DND-41 (cell line): ENCODE measurements at regions not wholly inside any gene's neighbourhood (a gene's known extent, or its start where the extent isn't known, plus 50 kb on each side); places are given as distances from the start of the nearest gene placed in this dataset.

Source experiments
- EZH2 ChIP-seq: IDR thresholded peaks from 3 replicates; pipeline ENCODE4 v1.6.1; 2012; ENCODE audit warnings: borderline replicate concordance, low read depth, mild to moderate bottlenecking, moderate library complexity, low read length, inconsistent platforms; ENCODE audit not compliant: severe bottlenecking
- TF ChIP-seq, protein P1 (sequence below): IDR thresholded peaks from 2 replicates; pipeline ENCODE4 v1.5.1; 2012; ENCODE audit warnings: borderline replicate concordance, low read length, moderate library complexity, mild to moderate bottlenecking; ENCODE audit not compliant: poor library complexity, severe bottlenecking; ENCODE audit errors: extremely low read depth

DNA sequence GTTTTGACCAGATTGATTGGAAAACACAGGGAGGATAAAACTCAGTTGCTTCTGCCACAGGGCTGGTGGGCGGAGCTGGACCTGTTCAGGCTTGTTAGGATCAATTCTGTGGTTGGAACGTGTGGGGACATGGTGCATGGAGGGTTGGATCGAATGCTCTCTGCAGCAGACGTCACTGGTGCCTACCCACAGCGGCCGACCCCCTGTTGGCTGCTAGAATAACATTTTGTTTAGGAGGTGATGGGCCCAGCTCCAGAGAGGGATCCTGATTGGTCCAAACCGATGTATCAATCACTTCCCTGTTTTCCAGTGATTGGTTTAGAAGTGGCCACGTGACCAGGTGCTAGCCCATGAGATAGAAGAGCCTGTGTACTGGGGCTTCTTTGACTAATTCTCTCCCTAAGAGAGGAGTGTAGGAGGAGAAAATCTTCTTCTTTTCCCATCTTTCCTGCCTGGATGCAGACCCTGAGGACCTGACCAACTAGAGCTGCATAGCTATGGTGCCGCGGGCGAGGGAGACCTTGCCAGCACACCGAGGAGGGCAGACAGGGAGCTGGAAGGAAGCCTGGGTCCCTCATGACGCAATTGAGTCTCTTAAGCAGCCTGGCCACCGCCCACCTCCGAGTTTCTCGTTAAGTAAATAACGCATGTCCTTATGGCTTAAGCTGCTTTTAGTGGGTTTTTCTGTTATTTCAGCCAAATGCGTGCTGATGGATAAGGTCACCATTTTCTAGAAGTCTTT lies 163.5 kb downstream of the AACS start:
- TF ChIP-seq, protein P1, sequence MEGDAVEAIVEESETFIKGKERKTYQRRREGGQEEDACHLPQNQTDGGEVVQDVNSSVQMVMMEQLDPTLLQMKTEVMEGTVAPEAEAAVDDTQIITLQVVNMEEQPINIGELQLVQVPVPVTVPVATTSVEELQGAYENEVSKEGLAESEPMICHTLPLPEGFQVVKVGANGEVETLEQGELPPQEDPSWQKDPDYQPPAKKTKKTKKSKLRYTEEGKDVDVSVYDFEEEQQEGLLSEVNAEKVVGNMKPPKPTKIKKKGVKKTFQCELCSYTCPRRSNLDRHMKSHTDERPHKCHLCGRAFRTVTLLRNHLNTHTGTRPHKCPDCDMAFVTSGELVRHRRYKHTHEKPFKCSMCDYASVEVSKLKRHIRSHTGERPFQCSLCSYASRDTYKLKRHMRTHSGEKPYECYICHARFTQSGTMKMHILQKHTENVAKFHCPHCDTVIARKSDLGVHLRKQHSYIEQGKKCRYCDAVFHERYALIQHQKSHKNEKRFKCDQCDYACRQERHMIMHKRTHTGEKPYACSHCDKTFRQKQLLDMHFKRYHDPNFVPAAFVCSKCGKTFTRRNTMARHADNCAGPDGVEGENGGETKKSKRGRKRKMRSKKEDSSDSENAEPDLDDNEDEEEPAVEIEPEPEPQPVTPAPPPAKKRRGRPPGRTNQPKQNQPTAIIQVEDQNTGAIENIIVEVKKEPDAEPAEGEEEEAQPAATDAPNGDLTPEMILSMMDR, result no peak
- TF ChIP-seq EZH2, result no peak
